Mononuclear cell (primary cell): ENCODE measurements at regions not wholly inside any gene's neighbourhood (a gene's known extent, or its start where the extent isn't known, plus 50 kb on each side); places are given as distances from the start of the nearest gene placed in this dataset.
"Not testable (repeated sequence)": the region's sequence is repeated elsewhere in the genome, so short reads cannot be mapped to it uniquely, and the experiment has no call there.

Experiments used
- H3K27me3 ChIP-seq: 2 replicates; pipeline ENCODE4 v1.6.0; 2011; ENCODE audit warnings: low read length, control low read depth; ENCODE audit not compliant: insufficient read depth
- H3K4me1 ChIP-seq: 2 replicates; pipeline ENCODE4 v1.5.1; 2011; ENCODE audit warnings: mild to moderate bottlenecking, low read length, control low read depth; ENCODE audit not compliant: insufficient read depth
- H3K4me3 ChIP-seq: 2 replicates; pipeline ENCODE4 v1.5.1; 2011; ENCODE audit warnings: mild to moderate bottlenecking, low read length, moderate library complexity
- H3K9me3 ChIP-seq: 2 replicates; pipeline ENCODE4 v1.5.1; 2011; ENCODE audit warnings: low read depth, mild to moderate bottlenecking, control low read depth, low read length

GRCh38 chr3:95718168-95718567 is 1096.2 kb upstream of the EPHA6 start:
- Histone ChIP-seq H3K4me3 (no peak overlapping the region), H3K4me1 (no peaks in the 10 kb centered on the region), H3K9me3 (no peaks in the 10 kb centered on the region), H3K27me3 (no peaks in the 10 kb centered on the region)

- Histone ChIP-seq H3K9me3 (no peaks in the 10 kb centered on the region), H3K27me3 (no peaks in the 10 kb centered on the region), H3K4me3 (no peak overlapping the region), H3K4me1 (no peaks in the 10 kb centered on the region)
These were observed 1094.9 kb upstream of the EPHA6 start for GRCh38 chr3:95719481-95719880.

- no peaks in the 10 kb centered on the region for H3K27me3 ChIP-seq
- no peak overlapping the region for H3K4me3 ChIP-seq
- no peaks in the 10 kb centered on the region for H3K4me1 ChIP-seq
- H3K9me3 ChIP-seq = no peaks in the 10 kb centered on the region
These were observed 1092.5 kb upstream of the EPHA6 start for GRCh38 chr3:95721938-95722337.

- H3K4me3 ChIP-seq = no peak overlapping the region
- H3K4me1 ChIP-seq = no peaks in the 10 kb centered on the region
- no peaks in the 10 kb centered on the region for H3K9me3 ChIP-seq
- no peaks in the 10 kb centered on the region for H3K27me3 ChIP-seq
These were observed 1088.6 kb upstream of the EPHA6 start for GRCh38 chr3:95725770-95726169.

- H3K4me3 ChIP-seq = no peak overlapping the region
- no peaks in the 10 kb centered on the region for H3K27me3 ChIP-seq
- H3K9me3 ChIP-seq = no peaks in the 10 kb centered on the region
- no peaks in the 10 kb centered on the region for H3K4me1 ChIP-seq
These were observed 1082.6 kb upstream of the EPHA6 start for GRCh38 chr3:95731753-95732152.

- Histone ChIP-seq H3K9me3 (no peaks in the 10 kb centered on the region), H3K4me1 (no peaks in the 10 kb centered on the region), H3K4me3 (no peak overlapping the region), H3K27me3 (no peaks in the 10 kb centered on the region)
These were observed 1081.1 kb upstream of the EPHA6 start for GRCh38 chr3:95733336-95733735.

- H3K4me1 ChIP-seq = no peaks in the 10 kb centered on the region
- no peaks in the 10 kb centered on the region for H3K27me3 ChIP-seq
- H3K4me3 ChIP-seq = no peak overlapping the region
These were observed 1076.3 kb upstream of the EPHA6 start for GRCh38 chr3:95738045-95738444.

GRCh38 chr3:95744896-95745295 is 1069.5 kb upstream of the EPHA6 start:
- H3K4me3 ChIP-seq, H3K9me3 ChIP-seq, H3K27me3 ChIP-seq, H3K4me1 ChIP-seq: not testable (repeated sequence)

More at GRCh38 chr3:95738045-95738444, 1076.3 kb upstream of the EPHA6 start:
- H3K9me3 ChIP-seq = no peaks in the 10 kb centered on the region

GRCh38 chr3:95750097-95750496 is 1064.3 kb upstream of the EPHA6 start:
- Histone ChIP-seq H3K4me1 (no peaks in the 10 kb centered on the region), H3K4me3 (no peak overlapping the region), H3K27me3 (no peaks in the 10 kb centered on the region), H3K9me3 (peaks cover 7% of the 10 kb centered on the region)

GRCh38 chr3:95751509-95751908 is 1062.9 kb upstream of the EPHA6 start:
- H3K9me3 ChIP-seq = peaks cover 7% of the 10 kb centered on the region
- no peaks in the 10 kb centered on the region for H3K27me3 ChIP-seq
- H3K4me1 ChIP-seq = no peaks in the 10 kb centered on the region
- H3K4me3 ChIP-seq = no peak overlapping the region

GRCh38 chr3:95752199-95752598 is 1062.2 kb upstream of the EPHA6 start:
- H3K4me3 ChIP-seq = no peak overlapping the region
- H3K4me1 ChIP-seq = no peaks in the 10 kb centered on the region
- peaks cover 7% of the 10 kb centered on the region for H3K9me3 ChIP-seq
- no peaks in the 10 kb centered on the region for H3K27me3 ChIP-seq

- no peaks in the 10 kb centered on the region for H3K27me3 ChIP-seq
- H3K9me3 ChIP-seq = no peaks in the 10 kb centered on the region
- no peak overlapping the region for H3K4me3 ChIP-seq
- no peaks in the 10 kb centered on the region for H3K4me1 ChIP-seq
These were observed 1055.7 kb upstream of the EPHA6 start for GRCh38 chr3:95758707-95759106.

GRCh38 chr3:95759614-95760301 is 1054.6 kb upstream of the EPHA6 start:
- Histone ChIP-seq H3K4me3 (no peak overlapping the region), H3K9me3 (no peaks in the 10 kb centered on the region), H3K4me1 (no peaks in the 10 kb centered on the region), H3K27me3 (no peaks in the 10 kb centered on the region)

- Histone ChIP-seq H3K27me3 (no peaks in the 10 kb centered on the region), H3K4me1 (no peaks in the 10 kb centered on the region), H3K9me3 (peaks cover 6% of the 10 kb centered on the region), H3K4me3 (no peak overlapping the region)
These were observed 1038.8 kb upstream of the EPHA6 start for GRCh38 chr3:95775486-95776094.

GRCh38 chr3:95781598-95781997 is 1032.8 kb upstream of the EPHA6 start:
- Histone ChIP-seq H3K9me3 (no peaks in the 10 kb centered on the region), H3K4me3 (no peak overlapping the region), H3K27me3 (no peaks in the 10 kb centered on the region), H3K4me1 (no peaks in the 10 kb centered on the region)

GRCh38 chr3:95789111-95789510 is 1025.3 kb upstream of the EPHA6 start:
- no peaks in the 10 kb centered on the region for H3K9me3 ChIP-seq
- no peak overlapping the region for H3K4me3 ChIP-seq
- no peaks in the 10 kb centered on the region for H3K27me3 ChIP-seq

More at GRCh38 chr3:95789111-95789510, 1025.3 kb upstream of the EPHA6 start:
- H3K4me1 ChIP-seq = no peaks in the 10 kb centered on the region
